CD14-positive monocyte (primary cell): ENCODE measurements at regions not wholly inside any gene's neighbourhood (a gene's known extent, or its start where the extent isn't known, plus 50 kb on each side); places are given as distances from the start of the nearest gene placed in this dataset.

ENCODE experiments used
- DNase-seq, 3 donors: peaks; one replicate each; pipeline ENCODE4 v3.0.0-alpha.2; 2011 to 2022
- H2AFZ ChIP-seq: 2 replicates; pipeline ENCODE4 v1.6.0; 2012; ENCODE audit warnings: mild to moderate bottlenecking, low read depth, low read length, inconsistent platforms; ENCODE audit not compliant: insufficient read depth, poor library complexity, severe bottlenecking
- H3K27ac ChIP-seq, 2 donors: 1 replicate in 1 of 2; 2 replicates in 1 of 2; pipeline ENCODE4 v1.5.1; 2012 to 2013; ENCODE audit warnings: low read length in 2 of 2, control low read depth in 1 of 2, inconsistent platforms in 1 of 2, low read depth in 1 of 2, mild to moderate bottlenecking in 1 of 2
- H3K27me3 ChIP-seq, 2 donors: one replicate each; pipeline versions ENCODE4 v1.6.0 to v1.6.1; 2011 to 2013; ENCODE audit warnings: low read length in 2 of 2; ENCODE audit not compliant: control insufficient read depth in 2 of 2, insufficient read depth in 2 of 2
- H3K36me3 ChIP-seq, 2 donors: replicated peaks in 1 of 2; 1 replicate in 1 of 2; 2 replicates in 1 of 2; pipeline versions ENCODE4 v1.5.1 to v1.6.1; 2012 to 2013; ENCODE audit warnings: low read length in 2 of 2, control low read depth in 1 of 2, inconsistent platforms in 1 of 2, mild to moderate bottlenecking in 1 of 2; ENCODE audit not compliant: insufficient read depth in 2 of 2, control insufficient read depth in 1 of 2
- H3K4me1 ChIP-seq, 2 donors: 1 replicate in 1 of 2; 2 replicates in 1 of 2; pipeline versions ENCODE4 v1.5.1 to v1.6.1; 2012 to 2013; ENCODE audit warnings: low read length in 2 of 2, control low read depth in 1 of 2, inconsistent platforms in 1 of 2, mild to moderate bottlenecking in 1 of 2, moderate library complexity in 1 of 2; ENCODE audit not compliant: insufficient read depth in 2 of 2, control insufficient read depth in 1 of 2
- H3K4me2 ChIP-seq: replicated peaks from 2 replicates; pipeline ENCODE3; 2012; ENCODE audit warnings: low read length, moderate library complexity, mild to moderate bottlenecking; ENCODE audit not compliant: poor library complexity, severe bottlenecking; ENCODE audit errors: extremely low read depth
- H3K4me3 ChIP-seq, 3 experiments: fragments of 200-600 bp in 1 of 3; sonication (generic) in 1 of 3; replicated peaks in 1 of 3; 1 replicate in 2 of 3; 2 replicates in 1 of 3; pipeline ENCODE4 v1.5.1; 2011 to 2013; ENCODE audit warnings: low read length in 3 of 3, mild to moderate bottlenecking in 3 of 3, control low read depth in 2 of 3, low read depth in 2 of 3, inconsistent platforms in 1 of 3, moderate library complexity in 1 of 3
- H3K79me2 ChIP-seq: 2 replicates; pipeline ENCODE4 v1.6.0; 2012; ENCODE audit warnings: mild to moderate bottlenecking, control low read depth, inconsistent platforms, low read length, moderate library complexity; ENCODE audit not compliant: insufficient read depth
- H3K9ac ChIP-seq: 2 replicates; pipeline ENCODE4 v1.6.0; 2017; ENCODE audit warnings: low read length, mild to moderate bottlenecking; ENCODE audit not compliant: insufficient read depth, poor library complexity, severe bottlenecking
- H3K9me3 ChIP-seq, 2 donors: replicated peaks in 1 of 2; 1 replicate in 1 of 2; 2 replicates in 1 of 2; pipeline versions ENCODE4 v1.5.1 to v1.6.1; 2012 to 2013; ENCODE audit warnings: low read length in 2 of 2, control low read depth in 1 of 2; ENCODE audit not compliant: control insufficient read depth in 1 of 2, insufficient read depth in 1 of 2
- H4K20me1 ChIP-seq: 2 replicates; pipeline ENCODE4 v1.6.0; 2012; ENCODE audit warnings: mild to moderate bottlenecking, low read length, control low read depth, moderate library complexity; ENCODE audit not compliant: insufficient read depth
- H3K27ac Mint-ChIP-seq, 7 donors: one replicate each; pipeline ENCODE4 v1.8.0; 2020; ENCODE audit warnings: mild to moderate bottlenecking in 7 of 7, mixed read lengths in 7 of 7, moderate library complexity in 6 of 7, inconsistent platforms in 2 of 7
- H3K27me3 Mint-ChIP-seq, 3 donors: one replicate each; pipeline ENCODE4 v1.8.0; 2021 to 2022; ENCODE audit warnings: low read depth in 3 of 3, mild to moderate bottlenecking in 3 of 3, mixed read lengths in 3 of 3, moderate library complexity in 3 of 3, inconsistent platforms in 1 of 3
- H3K36me3 Mint-ChIP-seq, 2 donors: one replicate each; pipeline ENCODE4 v1.8.0; 2020; ENCODE audit warnings: mixed read lengths in 2 of 2, inconsistent platforms in 1 of 2, mild to moderate bottlenecking in 1 of 2
- H3K4me1 Mint-ChIP-seq: one replicate; pipeline ENCODE4 v1.8.0; 2020; ENCODE audit warnings: mild to moderate bottlenecking, mixed read lengths
- H3K4me3 Mint-ChIP-seq, 2 donors: one replicate each; pipeline ENCODE4 v1.8.0; 2020; ENCODE audit warnings: mild to moderate bottlenecking in 2 of 2, mixed read lengths in 2 of 2, moderate library complexity in 1 of 2
- H3K9me3 Mint-ChIP-seq, 7 donors: one replicate each; pipeline ENCODE4 v1.8.0; 2020 to 2022; ENCODE audit warnings: mixed read lengths in 7 of 7, mild to moderate bottlenecking in 6 of 7, moderate library complexity in 6 of 7, inconsistent platforms in 2 of 7
- WGBS: methylation state at CpG from one replicate; pipeline ENCODE4 v1.1.5; 2013; ENCODE audit warnings: missing lambda C conversion rate; ENCODE audit not compliant: insufficient coverage; 5-methylcytosine and 5-hydroxymethylcytosine counted together
- intact Hi-C, 2 donors: fragments of 100-400 bp; cut with micrococcal nuclease; formaldehyde crosslinking; loops; one replicate each; pipeline versions ENCODE4 v1.15.0 to v1.15.1; 2023
- TF ChIP-seq, protein P1 (sequence below): fragments of 200-600 bp; IDR thresholded peaks from one replicate; pipeline ENCODE4 v1.8.0; 2022; ENCODE audit warnings: antibody characterized with exemption, mild to moderate bottlenecking

DNA sequence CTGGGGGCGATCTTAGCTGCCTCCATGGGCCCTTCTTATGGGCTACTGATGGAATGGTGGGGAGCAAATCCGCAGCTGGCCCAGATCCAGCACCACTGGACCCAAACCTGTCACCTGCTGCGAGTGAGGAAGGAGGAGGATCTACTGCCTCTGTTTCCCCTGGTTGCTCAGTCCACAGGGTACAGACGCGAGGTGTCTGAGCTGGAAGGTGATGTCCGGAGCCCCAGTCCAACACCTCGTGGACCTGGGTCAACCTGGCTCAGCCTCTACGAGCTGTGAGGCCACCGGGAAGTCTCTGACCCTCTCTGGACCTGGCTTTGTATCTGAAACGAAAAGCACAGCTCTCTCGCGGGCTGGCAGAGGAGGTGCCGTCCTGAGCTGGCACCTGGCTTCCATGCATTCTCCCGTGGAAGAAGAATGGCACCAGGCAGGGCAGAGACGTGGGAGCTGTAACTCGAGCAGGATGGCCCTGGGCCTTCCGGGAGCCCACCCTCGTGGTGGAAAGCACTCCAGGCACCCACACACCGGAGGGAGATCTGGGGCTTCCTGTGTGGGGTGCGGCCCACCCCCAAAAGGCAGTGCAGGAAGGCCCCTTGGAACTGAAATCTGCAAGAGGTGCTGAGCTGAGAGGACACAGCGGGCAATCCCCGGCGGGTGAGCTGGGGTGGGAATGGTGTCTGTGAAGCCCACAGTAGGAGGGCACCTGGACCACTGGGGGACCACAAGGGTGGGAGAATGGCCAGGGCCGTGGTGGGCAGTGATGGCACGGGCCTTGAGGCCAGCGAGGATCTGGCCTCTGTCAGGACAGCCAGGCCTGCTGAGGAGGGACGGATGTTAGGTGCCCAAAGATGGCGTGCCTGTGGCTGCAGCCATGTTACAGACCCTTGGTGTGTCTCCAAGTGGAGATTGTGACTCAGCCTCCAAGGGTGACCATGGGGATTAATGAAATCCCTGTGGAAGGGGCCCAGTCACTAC, 133.4 kb downstream of the OLFM1 start:
- peaks cover 0 to 12% of the 10 kb centered on the region in 2 donors for H3K27me3 ChIP-seq
- no peak for DNase-seq

GRCh38 chr9:135221576-135221950, 134.1 kb downstream of the OLFM1 start:
- Histone ChIP-seq H4K20me1 (no peaks in the 10 kb centered on the region), H2AFZ (no peak overlapping the region), H3K27me3 (peaks cover 0 to 12% of the 10 kb centered on the region in 2 donors), H3K4me2 (no peak overlapping the region), H3K9ac (no peak overlapping the region), H3K27ac (no peak overlapping the region), H3K9me3 (peaks cover 10 to 14% of the 10 kb centered on the region in 2 donors), H3K4me3 (no peak overlapping the region), H3K4me1 (no peaks in the 10 kb centered on the region), H3K79me2 (no peaks in the 10 kb centered on the region), H3K36me3 (no peaks in the 10 kb centered on the region)
- H3K4me1 Mint-ChIP-seq = no peaks in the 10 kb centered on the region
- H3K4me3 Mint-ChIP-seq = no peak overlapping the region
- intact Hi-C loops = no loop called here
- WGBS = 93% methylated on average over 3 of the region's 9 CpGs
- H3K27ac Mint-ChIP-seq = no peak overlapping the region
- H3K36me3 Mint-ChIP-seq = no peaks in the 10 kb centered on the region
- no peak for DNase-seq
- TF ChIP-seq, protein P1, sequence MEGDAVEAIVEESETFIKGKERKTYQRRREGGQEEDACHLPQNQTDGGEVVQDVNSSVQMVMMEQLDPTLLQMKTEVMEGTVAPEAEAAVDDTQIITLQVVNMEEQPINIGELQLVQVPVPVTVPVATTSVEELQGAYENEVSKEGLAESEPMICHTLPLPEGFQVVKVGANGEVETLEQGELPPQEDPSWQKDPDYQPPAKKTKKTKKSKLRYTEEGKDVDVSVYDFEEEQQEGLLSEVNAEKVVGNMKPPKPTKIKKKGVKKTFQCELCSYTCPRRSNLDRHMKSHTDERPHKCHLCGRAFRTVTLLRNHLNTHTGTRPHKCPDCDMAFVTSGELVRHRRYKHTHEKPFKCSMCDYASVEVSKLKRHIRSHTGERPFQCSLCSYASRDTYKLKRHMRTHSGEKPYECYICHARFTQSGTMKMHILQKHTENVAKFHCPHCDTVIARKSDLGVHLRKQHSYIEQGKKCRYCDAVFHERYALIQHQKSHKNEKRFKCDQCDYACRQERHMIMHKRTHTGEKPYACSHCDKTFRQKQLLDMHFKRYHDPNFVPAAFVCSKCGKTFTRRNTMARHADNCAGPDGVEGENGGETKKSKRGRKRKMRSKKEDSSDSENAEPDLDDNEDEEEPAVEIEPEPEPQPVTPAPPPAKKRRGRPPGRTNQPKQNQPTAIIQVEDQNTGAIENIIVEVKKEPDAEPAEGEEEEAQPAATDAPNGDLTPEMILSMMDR = no peak
- peaks cover 12 to 26% (median 21%) of the 10 kb centered on the region in 3 donors for H3K27me3 Mint-ChIP-seq
- peaks cover 0 to 2% (median 0%) of the 10 kb centered on the region in 7 donors for H3K9me3 Mint-ChIP-seq

More for the DNA sequence above, 133.4 kb downstream of the OLFM1 start:
- Histone ChIP-seq H3K9ac (no peak overlapping the region), H3K4me1 (no peaks in the 10 kb centered on the region), H4K20me1 (no peaks in the 10 kb centered on the region), H3K27ac (no peak overlapping the region), H3K36me3 (no peaks in the 10 kb centered on the region), H3K4me3 (no peak overlapping the region), H3K9me3 (peaks cover 3 to 8% of the 10 kb centered on the region in 2 donors), H3K79me2 (no peaks in the 10 kb centered on the region), H3K4me2 (no peak overlapping the region), H2AFZ (no peak overlapping the region)
- intact Hi-C loops = no loop called here
- H3K4me3 Mint-ChIP-seq = no peak overlapping the region
- H3K4me1 Mint-ChIP-seq = no peaks in the 10 kb centered on the region
- no peaks in the 10 kb centered on the region for H3K36me3 Mint-ChIP-seq
- H3K9me3 Mint-ChIP-seq = peaks cover 0 to 2% (median 0%) of the 10 kb centered on the region in 7 donors
- peaks cover 12 to 27% (median 22%) of the 10 kb centered on the region in 3 donors for H3K27me3 Mint-ChIP-seq
- TF ChIP-seq, protein P1 = no peak
- no peak overlapping the region for H3K27ac Mint-ChIP-seq
- 90% methylated on average over 27 of the region's 28 CpGs for WGBS
